ENCODE measurements at regions not wholly inside any gene's neighbourhood (a gene's known extent, or its start where the extent isn't known, plus 50 kb on each side); places are given as distances from the start of the nearest gene placed in this dataset.
"Not testable (repeated sequence)": the region's sequence is repeated elsewhere in the genome, so short reads cannot be mapped to it uniquely, and the experiment has no call there.

DNA sequence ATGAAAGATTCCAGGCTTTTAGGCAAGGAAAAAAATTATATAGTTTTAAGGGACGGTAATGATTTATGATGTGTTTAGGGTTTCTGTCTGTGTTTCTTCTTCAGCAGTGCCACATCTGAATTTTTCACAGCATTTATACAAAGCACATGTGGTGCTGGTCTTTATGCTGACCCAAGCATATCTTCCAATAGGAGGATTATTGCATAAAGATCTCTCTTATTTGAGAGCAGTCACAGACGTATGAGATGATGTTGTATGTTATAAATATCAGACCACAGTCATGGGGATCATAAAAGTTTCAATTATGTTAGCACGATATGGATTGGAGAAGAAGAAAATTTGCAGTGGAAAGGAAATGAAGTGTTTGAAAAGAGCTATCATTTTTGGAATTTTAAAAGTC is 150.9 kb downstream of the RASEF start:
- DNase-seq (ENCODE audit: low spot score) = no peak

DNA sequence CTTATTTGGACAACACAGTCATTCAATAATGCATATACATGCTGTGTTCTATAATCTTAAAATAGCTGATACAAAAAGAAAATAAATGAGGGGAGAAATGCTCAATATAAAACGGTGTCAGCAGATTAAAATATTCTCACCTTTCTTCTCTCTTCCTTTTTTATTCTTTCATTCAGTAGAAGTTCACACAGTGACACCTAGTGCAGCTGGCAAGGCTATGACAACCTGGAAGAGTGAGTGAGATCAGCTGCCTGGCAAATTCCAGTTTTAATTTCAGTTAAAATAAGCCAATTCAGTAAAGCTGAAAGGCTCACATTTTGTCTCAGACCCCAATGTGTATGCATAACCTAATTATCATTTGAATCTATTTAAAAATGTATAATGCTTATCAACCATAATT is 150.3 kb downstream of the RASEF start:
- DNase-seq (ENCODE audit: low spot score) = no peak

DNA sequence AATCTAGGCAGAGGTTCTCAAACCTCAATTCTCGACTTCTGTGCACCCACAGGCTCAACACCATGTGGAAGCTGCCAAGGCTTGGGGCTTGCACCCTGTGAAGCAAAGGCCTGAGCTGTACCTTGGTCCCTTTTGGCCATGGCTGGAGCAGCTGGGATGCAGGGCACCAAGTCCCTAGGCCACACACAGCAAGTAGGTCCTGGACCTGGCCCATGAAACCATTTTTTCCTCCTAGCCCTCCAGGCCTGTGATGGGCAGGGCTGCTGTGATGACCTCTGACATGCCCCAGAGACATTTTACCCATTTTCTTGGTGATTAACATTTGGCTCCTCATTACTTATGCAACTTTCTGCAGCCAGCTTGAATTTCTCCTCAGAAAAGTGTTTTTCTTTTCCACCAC is 146.7 kb downstream of the RASEF start:
- DNase-seq (ENCODE audit: low spot score) = not testable (repeated sequence)

DNA sequence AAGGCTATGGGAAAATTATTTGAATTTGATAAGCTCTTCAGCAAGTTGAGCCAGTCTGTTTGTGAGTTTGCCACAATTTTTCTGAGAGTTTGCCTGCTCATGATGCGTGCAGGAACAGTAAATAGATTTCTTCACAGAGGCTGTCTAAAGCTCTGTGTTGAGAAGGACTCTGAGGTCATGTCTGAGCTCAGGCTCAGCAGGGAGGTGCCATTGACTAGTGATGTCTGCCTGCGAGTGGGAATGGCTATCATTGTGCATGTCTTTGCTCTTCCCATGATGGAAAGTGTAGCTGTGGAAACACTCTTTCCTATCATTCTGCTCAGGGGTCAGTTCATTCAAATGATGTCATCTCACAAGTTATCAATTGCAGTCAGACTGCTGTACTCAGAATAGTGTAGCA is 142.8 kb downstream of the RASEF start:
- no peak for DNase-seq (ENCODE audit: low spot score)

DNA sequence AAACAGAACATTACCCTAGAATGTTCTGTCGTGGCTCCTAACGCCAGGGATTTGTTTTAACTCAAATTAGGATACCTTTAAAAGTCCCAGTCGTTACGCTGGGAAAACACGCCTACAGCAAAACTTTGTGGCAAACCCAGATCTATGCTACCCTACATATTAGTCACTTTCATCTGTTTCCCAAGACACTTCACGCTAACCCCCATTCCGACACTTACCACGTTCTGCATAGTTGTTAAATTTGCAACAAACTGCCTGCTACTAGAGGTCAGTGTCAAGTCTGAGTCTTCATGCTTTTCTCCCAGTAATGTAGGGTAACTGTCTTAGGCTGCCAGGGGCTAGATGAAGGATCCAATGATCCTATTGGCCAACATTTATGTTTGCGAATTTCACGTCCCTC is 140.3 kb downstream of the RASEF start:
- no peak for DNase-seq (ENCODE audit: low spot score)

DNA sequence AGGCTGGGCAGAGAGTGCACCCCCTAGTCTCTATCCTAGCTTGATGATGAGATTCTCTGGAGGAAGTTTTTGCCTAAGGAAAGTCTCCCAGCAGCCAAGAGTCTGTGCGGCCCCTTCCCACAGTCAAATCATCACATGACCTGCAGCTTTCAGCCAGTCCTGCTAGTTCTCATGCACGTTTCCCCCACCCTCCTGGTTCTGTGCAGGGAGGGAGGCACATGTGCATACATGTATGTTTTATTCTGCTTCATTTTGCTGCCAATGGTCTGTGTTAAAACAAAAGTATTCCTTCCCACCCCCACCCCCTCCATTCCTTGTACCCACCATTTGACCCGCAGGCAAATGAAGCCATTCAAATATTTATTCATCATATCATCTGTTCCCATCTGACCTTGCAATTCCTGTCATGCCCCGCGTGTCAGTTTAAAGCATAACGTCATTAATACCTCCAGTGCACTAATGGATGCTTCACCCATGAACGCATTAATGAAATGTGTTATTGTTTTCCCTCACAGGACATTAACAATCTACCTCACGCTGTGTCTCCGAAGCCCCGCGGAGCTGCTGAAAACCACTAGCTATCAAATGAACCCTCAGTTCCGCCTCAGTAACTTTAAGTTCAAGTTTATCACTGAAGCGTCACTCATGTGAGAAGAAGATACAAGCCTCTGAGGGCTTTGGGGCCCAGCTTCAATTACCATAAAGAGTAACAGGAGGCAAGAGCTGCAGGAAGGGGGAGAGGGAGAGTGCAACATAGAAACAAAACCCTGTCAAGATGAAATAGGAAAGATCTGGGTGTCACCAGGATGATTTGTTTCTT is 139.6 kb downstream of the RASEF start:
- DNase-seq (ENCODE audit: low spot score) = no peak

DNA sequence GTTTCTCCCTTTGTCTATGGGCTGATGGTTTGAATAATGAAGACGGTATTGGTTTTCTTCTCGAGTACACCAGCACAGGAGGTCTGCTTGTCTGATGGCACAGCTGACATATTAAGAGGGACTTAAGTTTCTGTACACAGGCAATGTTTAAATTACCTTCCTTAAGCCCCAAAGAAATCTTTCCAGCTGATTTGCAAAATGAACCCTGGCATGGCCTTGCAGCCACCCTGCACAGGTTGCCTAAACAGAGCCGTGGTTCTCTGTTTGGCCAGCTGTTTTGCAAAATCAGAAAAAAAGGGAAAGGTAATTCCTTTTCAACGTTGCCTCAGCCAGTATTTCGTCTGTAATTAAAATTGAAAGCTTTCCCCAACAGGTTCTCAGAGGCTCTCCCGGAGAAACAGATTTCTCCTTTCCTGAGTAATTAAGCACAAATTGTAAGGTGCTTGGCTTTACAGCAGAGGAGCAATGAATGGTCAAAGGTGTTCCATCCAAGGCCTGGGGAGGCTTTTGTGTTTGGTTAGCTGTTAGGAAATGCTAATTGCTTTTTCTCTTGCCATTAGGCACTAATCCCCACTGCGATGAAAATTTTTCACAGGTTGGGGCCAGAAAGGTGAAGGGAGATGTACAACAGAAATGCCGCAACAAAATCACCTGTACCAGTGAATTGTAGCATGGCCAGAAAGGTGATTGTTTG is 138.9 kb downstream of the RASEF start:
- no peak for DNase-seq (ENCODE audit: low spot score)

Data from AG08395 (cell line).